CD4-positive, alpha-beta T cell treated with Interleukin-10 for 1 hour (primary cell): ENCODE measurements at regions not wholly inside any gene's neighbourhood (a gene's known extent, or its start where the extent isn't known, plus 50 kb on each side); places are given as distances from the start of the nearest gene placed in this dataset.
A peak's percentile ranks its signal among the peaks of the same experiment; 100 is the strongest.
"Not testable (repeated sequence)": the region's sequence is repeated elsewhere in the genome, so short reads cannot be mapped to it uniquely, and the experiment has no call there.

ENCODE experiments used
- DNase-seq: peaks from one replicate; pipeline ENCODE4 v3.0.0-alpha.2; 2020

DNA sequence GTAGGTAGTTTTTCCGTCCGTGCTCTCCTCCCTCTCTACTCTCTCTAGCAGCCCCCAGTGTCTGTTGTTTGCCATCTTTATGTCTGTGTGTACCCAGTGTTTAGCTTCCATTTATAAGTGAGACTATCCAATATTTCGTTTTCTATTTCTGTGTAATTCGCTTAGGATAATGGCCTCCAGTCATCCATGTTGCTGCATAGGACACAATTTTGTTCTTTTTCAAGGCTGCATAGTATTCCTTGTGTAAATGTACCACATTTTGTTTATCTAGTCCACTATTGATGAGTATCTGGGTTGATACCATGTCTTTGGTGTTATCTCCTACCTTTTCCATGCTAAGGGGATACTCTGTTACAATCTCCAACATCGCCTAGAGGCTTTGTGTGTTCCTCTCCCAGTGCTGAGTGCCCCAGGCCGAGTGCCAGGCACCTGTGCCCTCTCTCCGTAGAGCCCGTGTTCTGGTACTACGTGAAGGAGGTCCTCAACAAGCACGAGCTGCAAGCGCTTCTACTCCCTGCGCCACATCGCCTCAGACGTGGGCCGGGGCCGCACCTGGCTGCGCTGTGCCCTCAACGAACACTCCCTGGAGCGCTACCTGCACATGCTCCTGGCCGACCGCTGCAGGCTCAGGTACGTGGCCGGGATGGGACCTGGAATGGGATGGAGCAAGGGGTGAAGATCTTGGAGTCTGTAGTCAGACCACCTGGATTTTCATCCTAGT is 51.0 kb downstream of the NPIPB11 start:
- DNase-seq, result not testable (repeated sequence)

DNA sequence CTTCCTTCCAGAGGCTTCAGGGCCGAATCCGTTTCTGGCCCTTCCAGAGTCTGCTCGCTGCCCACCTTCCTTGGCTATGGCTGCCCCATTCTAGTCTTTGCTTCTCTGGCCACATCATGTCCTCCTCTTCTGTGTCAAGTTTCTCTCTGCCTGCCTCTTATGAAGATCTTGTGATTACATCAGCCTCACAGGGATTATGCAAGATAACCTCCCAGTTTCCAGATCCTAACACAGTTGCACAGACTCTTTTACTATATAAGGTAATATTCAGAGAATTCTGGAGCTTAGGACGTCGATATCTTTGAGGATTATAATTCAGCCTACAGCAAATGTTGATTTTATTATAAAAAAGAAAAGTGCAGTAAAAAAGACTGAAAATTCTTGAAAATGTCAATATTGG is 52.1 kb downstream of the NPIPB11 start:
- not testable (repeated sequence) for DNase-seq

DNA sequence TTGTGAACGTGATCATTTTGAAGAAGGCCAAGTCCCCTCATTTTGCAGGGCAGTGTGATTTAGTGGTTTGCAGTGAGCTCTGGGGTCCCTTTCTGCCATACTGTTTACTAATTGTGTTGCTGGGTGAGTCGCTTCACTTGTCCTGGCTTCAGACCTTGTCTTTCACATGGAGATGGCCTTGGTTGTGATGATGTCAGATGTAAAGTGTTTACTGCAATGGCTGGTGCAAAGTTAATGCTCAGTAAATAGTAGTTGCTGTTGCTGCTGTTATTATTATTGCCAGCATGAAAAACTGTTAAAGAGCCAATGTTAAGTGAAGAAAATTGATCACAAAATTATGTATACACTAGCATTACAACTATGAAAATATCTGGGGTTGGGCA is 53.9 kb downstream of the NPIPB11 start:
- not testable (repeated sequence) for DNase-seq

DNA sequence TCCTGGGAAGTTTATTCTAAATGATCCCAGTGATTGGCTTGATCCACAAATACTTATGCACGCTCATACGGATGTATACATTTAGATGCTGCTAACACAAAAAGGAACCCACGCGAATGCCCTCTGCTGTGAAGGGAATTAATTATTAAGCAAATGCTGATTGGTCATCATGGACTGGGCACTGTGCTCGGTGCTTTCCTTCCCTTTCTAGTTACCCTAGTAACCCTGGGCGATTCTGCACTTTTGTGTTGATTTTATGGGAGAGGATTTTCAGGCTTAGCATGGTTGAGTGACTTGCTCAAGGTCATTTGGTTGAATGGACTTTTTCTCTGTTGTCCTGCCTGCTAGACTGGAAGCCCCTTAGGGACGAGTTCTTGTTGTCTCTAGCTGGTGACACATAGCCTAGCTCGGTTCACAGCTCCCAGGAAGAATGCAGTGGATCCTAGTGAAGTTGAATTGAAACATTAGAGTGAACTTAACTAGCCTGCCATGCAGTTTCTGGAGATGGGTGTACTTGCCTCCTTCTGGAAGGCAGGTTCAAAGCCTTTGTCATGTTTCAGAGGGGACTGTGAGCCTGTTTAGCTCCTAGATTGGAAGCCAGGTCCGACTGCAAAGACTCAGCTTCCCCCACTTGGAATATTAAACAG is 54.4 kb downstream of the NPIPB11 start:
- DNase-seq, result not testable (repeated sequence)

DNA sequence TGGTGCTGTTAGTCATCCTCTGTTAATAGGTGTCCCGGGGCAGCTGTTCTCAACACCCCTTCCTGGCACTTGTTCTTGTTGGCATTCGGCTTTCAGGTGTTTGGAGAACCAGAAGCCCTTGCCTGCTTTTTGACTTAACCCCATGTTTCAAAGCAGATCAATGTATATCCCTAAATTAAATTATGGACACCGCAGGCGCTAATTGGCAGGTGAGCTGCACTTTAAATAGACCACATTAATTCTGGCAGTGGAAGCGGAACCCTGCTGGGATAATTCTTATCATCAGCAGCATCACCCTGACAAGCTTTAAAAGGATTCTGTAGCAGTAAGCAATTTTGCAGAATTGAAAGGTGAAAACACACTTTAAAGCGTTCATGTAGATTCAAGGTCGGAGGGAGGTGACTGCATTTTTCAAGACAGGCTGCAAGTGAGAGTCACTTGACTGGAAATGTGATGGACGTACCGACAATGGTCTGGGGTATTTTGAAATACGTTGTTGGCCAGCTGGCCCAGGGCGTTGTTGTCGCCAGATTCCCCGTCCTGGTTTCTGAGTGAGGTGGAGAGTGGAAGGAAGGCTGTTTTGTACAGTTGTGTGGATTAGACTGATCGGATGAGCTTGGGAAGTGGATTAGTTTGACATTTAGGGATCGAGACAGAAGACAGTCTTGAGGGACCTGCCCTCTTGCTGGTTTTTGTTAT is 55.1 kb downstream of the NPIPB11 start:
- DNase-seq, result not testable (repeated sequence)

DNA sequence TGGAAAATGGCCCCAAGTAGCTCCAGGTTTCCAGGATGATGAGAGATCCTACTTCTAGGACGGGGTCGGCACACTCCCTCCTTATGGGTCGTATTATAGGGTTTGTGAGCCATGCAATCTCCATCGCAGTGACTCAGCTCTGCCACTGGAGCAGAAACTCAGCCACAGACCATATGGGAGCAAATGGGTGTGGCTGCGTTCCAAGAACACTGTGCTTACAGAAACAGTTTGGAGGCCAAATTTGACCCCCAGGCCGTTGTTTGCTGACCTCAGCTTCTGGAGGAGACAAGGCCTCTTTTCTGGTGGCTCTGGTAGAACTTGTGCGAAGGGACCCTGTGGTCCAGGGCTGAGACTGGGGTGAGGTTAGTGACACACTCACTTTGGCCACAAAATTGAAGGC is 56.5 kb downstream of the NPIPB11 start:
- not testable (repeated sequence) for DNase-seq

DNA sequence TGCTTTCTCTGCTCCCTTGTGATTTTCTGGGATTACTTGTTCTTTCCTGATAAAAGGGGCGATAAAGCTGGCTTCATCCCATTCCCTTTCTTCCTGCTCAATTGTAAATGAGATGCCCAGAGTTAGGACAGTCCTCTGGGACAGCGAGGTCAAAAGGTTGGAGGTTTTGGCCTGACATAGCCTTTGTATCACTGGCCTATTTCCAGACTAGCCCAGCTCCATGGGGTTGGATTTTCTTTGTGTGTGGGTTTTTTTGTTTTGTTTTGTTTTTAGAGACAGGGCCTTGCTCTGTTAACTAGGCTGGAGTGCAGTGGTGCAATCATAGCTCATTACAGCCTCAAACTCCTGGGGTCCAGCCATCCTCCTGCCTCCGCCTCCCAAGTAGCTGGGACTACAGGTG is 57.8 kb downstream of the NPIPB11 start:
- DNase-seq, result not testable (repeated sequence)

DNA sequence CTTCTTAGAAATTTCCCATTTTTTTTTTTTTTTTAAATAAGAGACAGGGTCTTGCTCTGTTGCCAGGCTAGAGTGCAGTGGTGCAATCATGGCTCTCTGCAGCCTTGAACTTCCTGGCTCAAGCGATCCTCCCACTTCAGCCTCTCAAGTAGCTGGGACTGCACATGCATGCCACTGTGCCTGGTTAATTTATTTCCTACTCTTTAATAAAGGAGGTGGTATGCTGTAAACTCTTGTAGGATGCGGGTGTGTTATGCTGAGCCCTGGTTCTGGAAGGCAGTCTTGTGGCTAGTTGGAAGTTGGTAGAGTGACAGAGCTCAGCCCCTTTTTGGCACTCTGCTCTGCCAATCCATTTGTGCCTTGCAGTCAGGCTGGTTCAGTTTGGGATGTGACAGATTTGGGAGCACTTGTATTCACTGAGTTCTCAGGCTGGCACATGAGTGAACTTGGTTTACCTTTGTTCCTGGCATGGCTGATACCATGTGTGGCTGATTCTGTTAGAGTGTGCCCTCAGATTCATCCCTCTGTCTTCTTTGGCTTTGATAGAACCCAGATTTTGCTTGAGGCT is 58.3 kb downstream of the NPIPB11 start:
- DNase-seq, result not testable (repeated sequence)

DNA sequence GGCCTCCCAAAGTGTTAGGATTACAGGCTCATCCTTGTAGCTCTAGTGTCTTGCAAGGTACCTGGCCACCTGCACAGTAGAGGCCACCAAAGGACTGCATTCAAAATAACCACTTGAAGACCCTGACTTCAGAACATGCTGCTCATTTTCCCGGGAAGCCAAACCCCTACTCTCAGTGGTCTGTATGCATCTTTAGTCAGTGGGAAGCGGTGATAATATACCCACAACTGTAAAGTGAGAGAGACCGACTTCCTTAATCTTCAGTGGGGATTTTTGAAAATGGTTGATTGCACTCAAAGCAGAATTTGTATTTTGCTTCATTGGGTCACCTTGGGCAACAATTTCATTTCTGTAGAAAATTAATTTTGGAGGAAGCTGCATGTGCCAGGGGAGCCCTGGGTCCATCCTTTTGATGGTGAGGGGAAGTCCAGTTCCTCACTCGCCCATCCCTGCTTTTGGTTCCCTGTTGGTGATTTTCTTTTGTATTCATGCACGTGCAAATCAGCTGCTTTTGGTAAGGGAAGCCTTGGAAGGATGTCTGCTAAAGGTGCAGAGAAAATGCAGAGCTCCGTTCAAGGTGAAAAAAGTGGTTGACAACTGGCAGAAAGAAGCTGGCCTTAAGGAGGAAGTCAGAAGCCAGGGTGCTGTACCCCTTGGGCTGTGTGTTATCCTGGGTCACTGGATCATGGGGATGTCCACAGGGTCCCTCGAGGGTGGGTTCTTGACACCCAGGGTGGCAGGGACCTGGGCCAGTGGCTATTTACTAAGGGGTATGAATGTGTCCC is 59.5 kb downstream of the NPIPB11 start:
- DNase-seq, result not testable (repeated sequence)

DNA sequence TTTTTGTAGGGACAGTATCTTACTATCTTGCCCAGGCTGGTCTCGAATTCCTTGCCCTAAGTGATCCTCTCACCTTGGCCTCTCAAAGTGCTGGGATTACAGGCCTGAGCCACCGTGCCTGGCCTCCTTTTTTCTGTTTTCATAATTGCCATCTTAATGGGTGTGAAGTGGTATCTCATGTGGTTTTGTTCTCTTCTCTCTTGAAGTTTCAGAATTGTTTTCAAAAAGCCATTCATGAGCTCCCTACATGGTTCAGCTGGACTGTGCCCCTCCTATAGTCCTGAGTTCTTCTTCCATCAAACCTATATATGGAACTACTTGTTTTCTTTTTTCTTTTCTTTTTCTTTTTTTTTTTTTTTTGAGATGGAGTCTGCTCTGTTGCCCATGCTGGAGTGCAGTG is 60.3 kb downstream of the NPIPB11 start:
- DNase-seq, result not testable (repeated sequence)

DNA sequence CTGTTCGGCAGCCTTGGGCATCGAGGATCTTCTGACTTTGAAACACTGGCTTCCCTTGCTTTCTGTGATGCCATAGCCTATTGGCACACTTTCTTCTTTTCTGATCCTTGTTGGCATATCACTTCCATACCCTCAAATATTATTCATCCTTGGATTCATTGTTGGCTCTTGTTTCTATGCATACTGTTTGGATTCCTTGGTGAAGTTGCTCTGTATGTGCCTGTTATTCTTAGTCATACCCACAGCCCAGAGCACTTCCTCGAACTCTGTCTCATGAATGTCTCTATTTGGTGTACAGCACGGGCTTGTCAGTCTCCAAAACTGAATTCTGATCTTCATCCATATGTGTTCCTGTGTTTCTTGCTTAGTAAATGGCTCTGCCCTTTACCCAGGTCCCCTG is 63.6 kb downstream of the NPIPB11 start:
- not testable (repeated sequence) for DNase-seq

DNA sequence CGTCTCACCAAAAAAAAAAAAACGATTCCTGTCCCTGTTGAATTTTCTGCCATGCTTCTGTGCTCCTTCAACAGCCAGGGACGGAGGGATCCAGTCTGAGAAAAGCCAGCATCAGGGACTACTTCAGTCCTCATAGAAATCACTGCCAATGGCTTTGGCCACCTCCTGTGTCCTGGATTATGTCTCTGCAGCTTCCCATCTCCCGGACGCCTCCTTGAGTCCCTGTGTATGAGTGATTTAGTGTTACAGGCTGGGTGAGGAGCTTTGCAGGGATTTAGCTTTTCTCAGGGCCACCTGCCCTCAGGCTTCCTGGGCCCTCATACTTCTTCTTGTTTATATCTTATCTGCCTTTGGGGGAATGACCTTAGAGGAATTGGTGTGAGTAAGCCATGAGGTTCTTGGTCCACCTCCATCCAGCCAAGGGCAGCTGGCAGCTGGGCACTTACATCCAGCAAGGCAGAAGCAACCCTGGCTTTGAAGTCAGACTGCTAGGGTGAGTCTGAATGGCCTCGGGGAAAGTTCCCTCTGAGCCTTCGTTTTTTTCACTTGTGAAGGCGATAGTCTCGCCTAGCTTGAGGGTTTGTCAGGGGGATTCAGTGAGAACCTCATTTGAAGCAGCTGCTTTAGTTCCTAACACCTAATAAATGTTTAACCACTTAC is 65.6 kb downstream of the NPIPB11 start:
- not testable (repeated sequence) for DNase-seq

DNA sequence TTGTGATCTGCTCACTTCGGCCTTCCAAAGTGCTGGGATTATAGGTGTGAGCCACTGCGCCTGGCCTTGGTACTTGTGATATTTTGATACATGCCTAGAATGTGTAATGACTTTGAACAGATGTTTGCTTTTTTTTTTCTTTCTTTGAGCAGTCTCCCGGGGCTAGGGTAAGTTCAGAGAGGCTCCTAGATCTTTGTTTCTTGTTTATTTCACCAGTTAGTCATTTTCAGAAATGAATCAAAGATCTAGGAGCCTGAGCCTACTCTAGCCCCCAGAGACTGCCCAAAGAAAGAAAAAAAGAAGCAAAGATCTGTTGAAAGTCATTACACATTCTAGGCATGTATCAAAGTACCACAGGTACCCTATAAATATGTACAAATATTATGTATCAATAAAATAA is 66.3 kb downstream of the NPIPB11 start:
- DNase-seq, result not testable (repeated sequence)

DNA sequence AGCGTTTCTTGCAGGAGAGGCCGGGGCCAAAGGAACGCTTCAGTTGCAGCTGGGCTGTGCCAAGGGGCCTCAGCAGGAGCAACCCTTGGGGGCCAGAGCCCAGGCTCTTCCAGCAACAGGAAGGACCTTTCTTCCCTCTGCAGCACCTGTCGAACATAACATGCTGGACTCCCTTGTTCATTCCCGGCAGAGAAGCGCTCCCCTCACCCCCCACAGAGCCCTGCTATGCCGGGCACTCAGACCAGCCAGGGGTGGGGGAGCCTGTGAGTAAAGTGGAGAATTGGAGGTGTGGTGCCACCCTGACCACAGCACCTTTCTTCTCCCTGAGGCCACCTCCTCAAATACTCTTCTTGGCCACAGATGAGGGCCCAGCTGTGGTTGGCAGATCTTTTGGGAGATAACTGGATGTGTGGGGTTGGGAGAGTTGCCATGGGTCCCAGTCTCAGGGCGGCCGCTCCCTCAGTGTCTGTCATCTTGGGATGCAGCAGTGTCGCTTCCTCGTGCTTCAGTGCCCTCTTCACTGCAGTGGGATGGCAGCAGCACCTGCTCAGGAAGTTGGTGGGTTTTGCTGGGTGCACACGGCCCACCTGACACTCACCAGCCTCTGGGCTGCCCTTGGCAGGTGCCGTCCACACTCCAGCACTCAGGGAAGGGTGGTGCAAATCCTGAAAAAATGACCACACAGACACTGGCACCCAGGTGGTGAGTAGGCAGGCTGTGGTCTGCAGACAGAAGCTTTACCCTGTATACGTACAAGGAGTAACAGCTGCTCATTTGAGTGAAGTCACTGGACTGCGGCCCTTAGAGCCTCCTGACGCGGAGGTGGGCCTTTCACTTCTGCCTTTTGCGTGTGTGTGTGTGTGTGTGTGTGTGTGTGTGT is 67.5 kb downstream of the NPIPB11 start:
- peak; percentile 14 for DNase-seq

DNA sequence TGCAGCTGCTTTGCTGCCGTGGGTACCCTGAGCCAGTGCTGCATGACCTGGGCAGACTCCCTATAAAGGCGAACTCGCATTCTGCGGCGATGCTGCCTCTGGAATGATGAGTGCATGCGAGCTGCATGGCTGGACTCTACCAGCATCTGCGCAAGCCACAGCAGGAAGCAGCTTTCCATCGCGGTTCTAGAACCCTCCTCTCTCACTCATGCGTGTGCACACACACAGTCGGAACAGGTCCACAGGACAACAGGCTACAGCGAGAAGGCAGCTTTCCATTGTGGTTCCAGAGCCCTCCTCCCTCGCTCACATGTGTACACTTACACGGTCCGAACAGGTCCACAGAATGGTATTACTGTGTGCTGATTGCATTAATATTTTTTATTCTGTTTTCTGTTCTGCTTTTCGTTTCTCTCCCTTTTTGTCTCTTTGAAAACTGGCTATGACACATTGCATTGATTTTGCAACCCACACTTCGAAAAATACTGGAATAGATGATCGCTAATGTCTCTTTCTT is 69.1 kb downstream of the NPIPB11 start:
- DNase-seq, result not testable (repeated sequence)

DNA sequence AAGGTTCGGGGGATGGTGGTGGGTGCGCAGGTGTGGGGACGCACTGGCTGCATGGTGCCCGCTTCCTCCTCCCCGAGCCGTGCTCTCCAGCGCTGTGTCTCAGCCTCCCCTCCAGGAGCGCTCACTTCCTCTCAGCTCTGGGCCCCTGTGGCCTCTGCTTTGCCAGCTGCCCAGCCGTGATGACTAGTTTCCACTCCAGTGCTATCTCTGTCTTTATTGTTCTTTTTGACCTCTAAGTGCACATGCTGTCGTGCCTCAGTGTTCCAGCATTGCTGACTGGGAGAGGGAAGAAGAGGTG is 71.0 kb downstream of the NPIPB11 start:
- DNase-seq, result not testable (repeated sequence)

DNA sequence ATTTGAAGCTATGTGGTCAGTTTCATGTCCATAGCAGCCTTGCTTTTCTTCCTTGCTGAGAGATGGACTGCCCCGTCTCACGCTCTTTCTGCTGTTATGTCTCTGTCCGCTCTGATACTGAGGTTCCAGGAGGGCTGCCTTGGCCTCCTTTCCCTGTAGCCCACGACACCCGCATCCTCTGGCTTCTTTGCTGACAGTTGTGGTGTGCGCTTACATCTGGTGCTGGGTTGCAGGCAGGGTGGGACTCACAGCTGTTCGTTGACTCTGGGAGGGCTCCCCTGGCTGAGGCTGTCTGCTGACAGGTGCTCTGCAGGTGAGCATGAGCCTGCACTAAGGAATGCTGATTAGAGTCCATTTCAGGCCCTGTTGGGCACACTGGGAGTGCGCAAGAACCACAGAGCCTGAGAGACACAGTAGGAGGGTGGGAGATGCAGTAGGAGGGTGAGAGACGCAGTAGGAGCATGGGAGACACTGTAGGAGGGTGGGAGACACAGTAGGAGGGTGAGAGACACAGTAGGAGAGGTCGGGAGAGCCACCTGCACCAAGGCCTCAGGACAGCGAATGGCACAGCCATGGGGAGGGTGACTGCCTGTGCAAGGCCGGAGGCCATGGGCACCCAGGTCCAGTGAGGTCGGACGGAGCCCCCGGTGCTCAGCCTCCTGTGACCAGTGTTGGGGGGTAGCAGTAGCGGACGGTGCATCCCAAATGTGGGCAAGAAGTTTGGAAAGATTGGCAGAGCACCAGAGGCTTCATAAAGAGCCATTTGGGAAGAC is 71.5 kb downstream of the NPIPB11 start:
- DNase-seq, result not testable (repeated sequence)

DNA sequence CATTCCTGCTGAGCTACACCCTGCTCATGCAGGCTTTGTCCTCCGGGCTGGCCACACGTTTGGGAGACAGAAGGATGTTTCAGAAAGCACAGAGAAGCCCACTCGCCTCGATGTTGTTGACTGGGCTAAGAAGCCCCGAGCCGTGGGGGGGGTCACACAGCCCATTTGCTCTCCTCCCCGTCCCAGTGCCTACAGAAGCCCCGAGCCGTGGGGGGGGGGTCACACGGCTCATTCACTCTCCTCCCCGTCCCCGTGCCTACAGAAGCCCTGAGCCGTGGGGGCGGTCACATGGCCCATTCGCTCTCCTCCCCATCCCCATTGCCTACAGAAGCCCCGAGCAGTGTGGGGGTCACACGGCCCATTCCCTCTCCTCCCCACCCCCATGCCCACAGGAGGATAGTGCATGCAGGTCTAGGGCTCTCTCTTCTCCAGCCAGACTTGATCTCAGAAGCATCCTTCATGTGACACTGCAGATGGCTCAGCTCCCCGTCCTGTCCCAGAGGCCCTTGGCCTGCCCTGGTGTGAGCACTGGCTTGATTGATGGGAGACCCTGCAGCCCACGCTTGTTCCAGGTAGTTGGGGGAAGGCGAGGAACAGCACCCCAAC is 72.9 kb downstream of the NPIPB11 start:
- DNase-seq, result not testable (repeated sequence)

DNA sequence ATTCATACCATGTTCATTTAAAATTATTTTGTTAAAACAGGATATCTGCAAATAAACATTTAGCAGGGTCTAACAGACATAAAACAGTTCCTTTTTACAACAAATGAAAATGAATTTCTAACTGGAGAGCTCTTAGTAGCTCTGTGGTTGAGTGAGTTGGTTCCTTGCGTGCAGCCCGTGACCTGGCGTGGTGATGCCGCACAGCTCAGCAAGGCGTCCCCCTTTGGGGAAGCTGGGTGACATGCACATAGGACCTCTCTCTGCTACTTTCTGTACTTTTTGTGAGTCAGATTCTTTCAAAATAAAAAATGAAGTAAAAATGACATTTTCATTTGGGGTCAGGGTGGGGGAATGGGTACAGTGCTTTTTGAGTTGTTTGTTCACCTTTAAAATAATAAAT is 75.9 kb downstream of the NPIPB11 start:
- not testable (repeated sequence) for DNase-seq

DNA sequence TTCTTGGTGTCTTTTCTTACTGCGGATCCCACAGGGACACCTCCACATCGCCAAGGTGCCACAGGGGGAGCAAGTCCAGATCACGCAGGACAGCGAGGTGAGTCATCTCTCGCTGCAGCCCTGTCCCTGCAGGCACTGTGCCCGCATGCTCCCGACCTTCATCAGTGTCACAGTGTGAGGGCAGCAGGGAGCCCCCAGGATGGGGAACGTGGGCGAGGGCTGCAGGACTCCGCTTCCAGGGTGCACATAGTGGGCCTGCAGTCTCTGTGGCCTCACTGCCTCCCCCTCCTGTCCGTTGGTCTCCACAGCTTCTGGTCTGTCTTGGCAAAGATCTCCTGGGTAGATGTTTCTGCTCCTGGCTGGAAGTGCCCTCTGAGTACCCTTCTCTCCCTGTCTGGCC is 78.0 kb downstream of the NPIPB11 start:
- DNase-seq, result not testable (repeated sequence)
